GM18907 (cell line): ENCODE measurements at regions not wholly inside any gene's neighbourhood (a gene's known extent, or its start where the extent isn't known, plus 50 kb on each side); places are given as distances from the start of the nearest gene placed in this dataset.
"Not testable (repeated sequence)": the region's sequence is repeated elsewhere in the genome, so short reads cannot be mapped to it uniquely, and the experiment has no call there.

Experiments
- ATAC-seq: cut with Tn5 transposase; IDR thresholded peaks from one replicate; pipeline ENCODE4 v1.9.1; 2021; ENCODE audit warnings: mild to moderate bottlenecking, moderate library complexity; ENCODE audit not compliant: unreplicated experiment

GRCh38 chr5:104635227-104635626 is 1072.6 kb upstream of the NUDT12 start:
- ATAC-seq: no peak

- ATAC-seq: no peak
Observed at GRCh38 chr5:104628911-104629310, 1066.3 kb upstream of the NUDT12 start.

- no peak for ATAC-seq
Observed at GRCh38 chr5:104626122-104626521, 1063.5 kb upstream of the NUDT12 start.

- ATAC-seq: no peak
Observed at GRCh38 chr5:104612005-104612404, 1049.4 kb upstream of the NUDT12 start.

- no peak for ATAC-seq
Observed at GRCh38 chr5:104611135-104611767, 1048.7 kb upstream of the NUDT12 start.

- ATAC-seq: no peak
Observed at GRCh38 chr5:104606258-104606829, 1043.8 kb upstream of the NUDT12 start.

GRCh38 chr5:104599726-104600125 is 1037.1 kb upstream of the NUDT12 start:
- no peak for ATAC-seq

GRCh38 chr5:104598285-104598684 is 1035.7 kb upstream of the NUDT12 start:
- ATAC-seq: no peak

GRCh38 chr5:104594850-104595249 is 1032.3 kb upstream of the NUDT12 start:
- ATAC-seq: no peak

GRCh38 chr5:104576677-104577076 is 1014.1 kb upstream of the NUDT12 start:
- ATAC-seq: no peak

- ATAC-seq: no peak
Observed at GRCh38 chr5:104573949-104574709, 1011.5 kb upstream of the NUDT12 start.

- ATAC-seq: no peak
Observed at GRCh38 chr5:104569621-104570020, 1007.0 kb upstream of the NUDT12 start.

- ATAC-seq: no peak
Observed at GRCh38 chr5:104564530-104564929, 1001.9 kb upstream of the NUDT12 start.

GRCh38 chr5:104556957-104557356 is 994.4 kb upstream of the NUDT12 start:
- ATAC-seq: no peak

GRCh38 chr5:104551628-104552027 is 989.0 kb upstream of the NUDT12 start:
- ATAC-seq: no peak

- not testable (repeated sequence) for ATAC-seq
Observed at GRCh38 chr5:104546871-104547270, 984.3 kb upstream of the NUDT12 start.

GRCh38 chr5:104541141-104541785 is 978.7 kb upstream of the NUDT12 start:
- ATAC-seq: no peak

- ATAC-seq: no peak
Observed at GRCh38 chr5:104540448-104540847, 977.9 kb upstream of the NUDT12 start.

GRCh38 chr5:104539618-104540350 is 977.2 kb upstream of the NUDT12 start:
- ATAC-seq: no peak

- no peak for ATAC-seq
Observed at GRCh38 chr5:104538734-104539133, 976.1 kb upstream of the NUDT12 start.

GRCh38 chr5:104533498-104533897 is 970.9 kb upstream of the NUDT12 start:
- no peak for ATAC-seq
